AG04450 (cell line): ENCODE measurements at regions not wholly inside any gene's neighbourhood (a gene's known extent, or its start where the extent isn't known, plus 50 kb on each side); places are given as distances from the start of the nearest gene placed in this dataset.

ENCODE experiments used
- CTCF ChIA-PET: fragments of 300-600, 350-600 bp; formaldehyde crosslinking; extraction: SDS; loops from one replicate; lab custom pipeline; 2022; ENCODE audit warnings: antibody characterized with exemption, inconsistent platforms; lab: Charles Lee
- POLR2A ChIA-PET: fragments of 350-600 bp; formaldehyde crosslinking; extraction: SDS; loops from one replicate; lab custom pipeline; 2021; ENCODE audit warnings: antibody characterized with exemption, inconsistent platforms; lab: Yijun Ruan, JAX
- DNase-seq: peaks from one replicate; pipeline ENCODE4 v3.0.0-alpha.2; 2011; ENCODE audit warnings: low read depth, low spot score
- H3K27ac ChIP-seq: one replicate; pipeline ENCODE4 v1.5.1; 2012; ENCODE audit warnings: low read depth, low read length, control low read depth
- H3K27me3 ChIP-seq: one replicate; pipeline ENCODE4 v1.6.0; 2012; ENCODE audit warnings: low read length; ENCODE audit not compliant: control insufficient read depth, insufficient read depth
- H3K4me3 ChIP-seq: 2 replicates; pipeline ENCODE4 v1.5.1; 2011; ENCODE audit warnings: mild to moderate bottlenecking, low read depth, low read length, control low read depth
- H3K9me3 ChIP-seq: 2 replicates; pipeline ENCODE4 v1.5.1; 2012; ENCODE audit warnings: low read length; ENCODE audit not compliant: control insufficient read depth, insufficient read depth
- CTCF ChIP-seq: IDR thresholded peaks from 2 replicates; pipeline ENCODE4 v1.5.1; 2011; ENCODE audit warnings: low read depth, low read length, control low read depth, inconsistent platforms

GRCh38 chr10:47067949-47068940 lies 157.0 kb downstream of the PTPN20 start:
- DNase-seq: no peak
- ChIA-PET POLR2A (no interaction called here), CTCF (no interaction called here)
- Histone ChIP-seq H3K4me3 (no peak overlapping the region), H3K27ac (no peak overlapping the region), H3K9me3 (no peaks in the 10 kb centered on the region), H3K27me3 (peaks cover 3% of the 10 kb centered on the region)
- TF ChIP-seq CTCF: no peak

GRCh38 chr10:47070541-47070940 lies 159.3 kb downstream of the PTPN20 start:
- TF ChIP-seq CTCF: no peak
- peaks cover 4% of the 10 kb centered on the region for H3K27me3 ChIP-seq
- CTCF ChIA-PET: interaction anchor here (2.4 kb wide), 1 partner anchor 22 kb away, joined by 9 read pairs; no protein-coding TSS in a partner anchor
- no peak for DNase-seq
- POLR2A ChIA-PET: no interaction called here
- no peaks in the 10 kb centered on the region for H3K9me3 ChIP-seq
- no peak overlapping the region for H3K4me3 ChIP-seq
- H3K27ac ChIP-seq: no peak overlapping the region

GRCh38 chr10:47071891-47072290 lies 160.7 kb downstream of the PTPN20 start:
- CTCF ChIA-PET: interaction anchor here (2.4 kb wide), 1 partner anchor 24 kb away, joined by 9 read pairs; no protein-coding TSS in a partner anchor
- no peaks in the 10 kb centered on the region for H3K9me3 ChIP-seq
- H3K4me3 ChIP-seq: no peak overlapping the region
- POLR2A ChIA-PET: no interaction called here
- peaks cover 4% of the 10 kb centered on the region for H3K27me3 ChIP-seq
- no peak for TF ChIP-seq CTCF
- DNase-seq: no peak
- H3K27ac ChIP-seq: no peak overlapping the region

- Histone ChIP-seq H3K27me3 (peaks cover 4% of the 10 kb centered on the region), H3K27ac (no peak overlapping the region), H3K4me3 (no peak overlapping the region), H3K9me3 (no peaks in the 10 kb centered on the region)
- DNase-seq: no peak
- CTCF ChIA-PET: no interaction called here
- no peak for TF ChIP-seq CTCF
- POLR2A ChIA-PET: no interaction called here
Observed at GRCh38 chr10:47073967-47074366, 162.7 kb downstream of the PTPN20 start.

- Histone ChIP-seq H3K27ac (no peak overlapping the region), H3K9me3 (no peaks in the 10 kb centered on the region), H3K27me3 (peaks cover 2% of the 10 kb centered on the region), H3K4me3 (no peak overlapping the region)
- ChIA-PET CTCF (no interaction called here), POLR2A (no interaction called here)
- no peak for TF ChIP-seq CTCF
- no peak for DNase-seq
Observed at GRCh38 chr10:47076949-47077361, 165.7 kb downstream of the PTPN20 start.
